ENCODE measurements at regions not wholly inside any gene's neighbourhood (a gene's known extent, or its start where the extent isn't known, plus 50 kb on each side); places are given as distances from the start of the nearest gene placed in this dataset.

GRCh38 chr2:181832015-181832414, 59.5 kb upstream of the ITPRID2 start:
- no peak for DNase-seq (ENCODE audit: low read depth)

GRCh38 chr2:181836583-181836982, 54.9 kb upstream of the ITPRID2 start:
- no peak for DNase-seq (ENCODE audit: low read depth)

- DNase-seq (ENCODE audit: low read depth), result no peak
Measured at GRCh38 chr2:181837563-181837962, 54.0 kb upstream of the ITPRID2 start.

GRCh38 chr2:181839811-181840210, 51.7 kb upstream of the ITPRID2 start:
- no peak for DNase-seq (ENCODE audit: low read depth)

GRCh38 chr2:181841079-181841478, 50.5 kb upstream of the ITPRID2 start:
- DNase-seq (ENCODE audit: low read depth), result no peak

Data from RPMI7951 (cell line).